Testis (tissue), 2 donors: ENCODE measurements at regions not wholly inside any gene's neighbourhood (a gene's known extent, or its start where the extent isn't known, plus 50 kb on each side); places are given as distances from the start of the nearest gene placed in this dataset.

ENCODE experiments used
- CTCF ChIP-seq, 3 experiments: fragments of 450-650 bp in 2 of 3; fragments of 200-600 bp in 1 of 3; sonication (generic) in 1 of 3; IDR thresholded peaks; one replicate each; pipeline ENCODE4 v1.5.1; 2016 to 2019; ENCODE audit warnings: antibody characterized with exemption in 3 of 3, mild to moderate bottlenecking in 2 of 3, moderate library complexity in 1 of 3
- POLR2A ChIP-seq: fragments of 450-650 bp; IDR thresholded peaks from one replicate; pipeline ENCODE4 v1.6.1; 2017; ENCODE audit warnings: antibody characterized with exemption, mild to moderate bottlenecking, moderate library complexity

- TF ChIP-seq CTCF (IDR thresholded peaks at IDR 0.05) (no peak), POLR2A (no peak)
Observed at GRCh38 chr16:79856581-79856980, 256.0 kb upstream of the MAF start.
